Upper lobe of right lung (tissue), 1 donor: ENCODE measurements at regions not wholly inside any gene's neighbourhood (a gene's known extent, or its start where the extent isn't known, plus 50 kb on each side); places are given as distances from the start of the nearest gene placed in this dataset.
A peak's percentile ranks its signal among the peaks of the same experiment; 100 is the strongest.

Source experiments
- ATAC-seq: fragments of 200-7000 bp; cut with Tn5 transposase; one replicate; pipeline ENCODE4 v1.9.1; 2020; ENCODE audit warnings: mild to moderate bottlenecking, moderate library complexity
- DNase-seq: peaks from one replicate; pipeline ENCODE4 v3.0.0-alpha.2; 2020
- H3K27ac ChIP-seq: fragments of 200-600 bp; one replicate; pipeline ENCODE4 v1.8.0; 2022
- H3K27me3 ChIP-seq: fragments of 200-600 bp; one replicate; pipeline ENCODE4 v1.8.0; 2022; ENCODE audit warnings: mild to moderate bottlenecking
- H3K36me3 ChIP-seq: fragments of 200-600 bp; one replicate; pipeline ENCODE4 v1.8.0; 2022
- H3K4me1 ChIP-seq: fragments of 200-600 bp; one replicate; pipeline ENCODE4 v1.8.0; 2022
- H3K4me3 ChIP-seq: fragments of 200-600 bp; one replicate; pipeline ENCODE4 v1.8.0; 2022; ENCODE audit warnings: mild to moderate bottlenecking
- H3K9me3 ChIP-seq: fragments of 200-600 bp; one replicate; pipeline ENCODE4 v1.8.0; 2022
- CTCF ChIP-seq: fragments of 200-600 bp; IDR thresholded peaks from one replicate; pipeline ENCODE4 v1.8.0; 2022; ENCODE audit warnings: antibody characterized with exemption
- intact Hi-C: fragments of 100-400 bp; cut with DNase I; formaldehyde crosslinking; loops from one replicate; pipeline ENCODE4 v1.11.0; 2022
- donor health status: DM: no; HTN: yes; CAD: no; lungs with severe emphysema.

- Histone ChIP-seq H3K27me3 (no peaks in the 10 kb centered on the region), H3K4me1 (no peaks in the 10 kb centered on the region), H3K9me3 (no peaks in the 10 kb centered on the region), H3K4me3 (no peak overlapping the region), H3K36me3 (no peaks in the 10 kb centered on the region), H3K27ac (no peak overlapping the region)
- ATAC-seq (no peak), DNase-seq (no peak)
- no peak for TF ChIP-seq CTCF
- intact Hi-C loops = no loop called here
These were observed 160.8 kb upstream of the FAR2 start for GRCh38 chr12:28988325-28988704.

- H3K36me3 ChIP-seq = no peaks in the 10 kb centered on the region
- no peaks in the 10 kb centered on the region for H3K4me1 ChIP-seq
- no peaks in the 10 kb centered on the region for H3K9me3 ChIP-seq
- ATAC-seq (no peak), DNase-seq (no peak)
- H3K27me3 ChIP-seq = no peaks in the 10 kb centered on the region
- H3K4me3 ChIP-seq = no peak overlapping the region
- no peak for TF ChIP-seq CTCF
- intact Hi-C loops = no loop called here
- no peak overlapping the region for H3K27ac ChIP-seq
These were observed 157.5 kb upstream of the FAR2 start for GRCh38 chr12:28991626-28992025.

- no peak for TF ChIP-seq CTCF
- no peak for ATAC-seq
- Histone ChIP-seq H3K27ac (no peak overlapping the region), H3K9me3 (no peaks in the 10 kb centered on the region), H3K4me1 (no peaks in the 10 kb centered on the region), H3K4me3 (no peak overlapping the region), H3K27me3 (no peaks in the 10 kb centered on the region), H3K36me3 (no peaks in the 10 kb centered on the region)
- no peak for DNase-seq
- intact Hi-C loops = no loop called here
These were observed 155.4 kb upstream of the FAR2 start for GRCh38 chr12:28993720-28994119.

GRCh38 chr12:28994179-28994715 is 154.8 kb upstream of the FAR2 start:
- no peaks in the 10 kb centered on the region for H3K4me1 ChIP-seq

GRCh38 chr12:28996688-28997087 is 152.4 kb upstream of the FAR2 start:
- ATAC-seq = no peak
- no peak overlapping the region for H3K27ac ChIP-seq
- TF ChIP-seq CTCF = no peak

More at GRCh38 chr12:28994179-28994715, 154.8 kb upstream of the FAR2 start:
- Histone ChIP-seq H3K27me3 (no peaks in the 10 kb centered on the region), H3K4me3 (no peak overlapping the region), H3K36me3 (no peaks in the 10 kb centered on the region), H3K27ac (no peak overlapping the region), H3K9me3 (no peaks in the 10 kb centered on the region)
- intact Hi-C loops = no loop called here
- no peak for DNase-seq
- no peak for TF ChIP-seq CTCF
- ATAC-seq = no peak

GRCh38 chr12:28998662-28999120 is 150.4 kb upstream of the FAR2 start:
- Histone ChIP-seq H3K27me3 (no peaks in the 10 kb centered on the region), H3K4me3 (no peak overlapping the region), H3K9me3 (no peaks in the 10 kb centered on the region), H3K36me3 (no peaks in the 10 kb centered on the region), H3K4me1 (no peaks in the 10 kb centered on the region), H3K27ac (no peak overlapping the region)
- DNase-seq = no peak
- peak; percentile 41 for TF ChIP-seq CTCF
- intact Hi-C loops = no loop called here
- ATAC-seq = no peak

More at GRCh38 chr12:28996688-28997087, 152.4 kb upstream of the FAR2 start:
- intact Hi-C loops = no loop called here
- no peak overlapping the region for H3K4me3 ChIP-seq
- H3K27me3 ChIP-seq = no peaks in the 10 kb centered on the region
- H3K36me3 ChIP-seq = no peaks in the 10 kb centered on the region
- H3K4me1 ChIP-seq = no peaks in the 10 kb centered on the region
- H3K9me3 ChIP-seq = no peaks in the 10 kb centered on the region
- no peak for DNase-seq
